Heart left ventricle (tissue), 13 donors: ENCODE measurements at regions not wholly inside any gene's neighbourhood (a gene's known extent, or its start where the extent isn't known, plus 50 kb on each side); places are given as distances from the start of the nearest gene placed in this dataset.

Source experiments
- POLR2A ChIP-seq, 2 donors: fragments of 450-650 bp; IDR thresholded peaks; one replicate each; pipeline ENCODE4 v1.6.1; 2017; ENCODE audit warnings: antibody characterized with exemption in 2 of 2, mild to moderate bottlenecking in 2 of 2, moderate library complexity in 2 of 2
- TF ChIP-seq, protein P1 (sequence below), 12 donors: fragments of 200-600 bp; sonication (generic) in 4 of 12; IDR thresholded peaks; one replicate each; pipeline versions ENCODE4 v1.5.0 to v1.8.0; 2018 to 2022; ENCODE audit warnings: antibody characterized with exemption in 12 of 12, mild to moderate bottlenecking in 5 of 12
- donor health status: ischemic (EF 13 %, LVEDD 7.1; RV severe dilation, severe dysfunction).
- donor health status: DM: no; HTN: yes; CAD: no.
- donor health status: DM: no; HTN: no; CAD: no.
- donor health status: ischemic (EF 25% LVEDD 6.9; RV normal size, moderate dysfunction).
- donor health status: ischemic (EF 25% LVEDD 5.7; RV mildly dilated, moderate dysfunction).
- donor health status: ischemic (EF 35%, LVEDD 5.7; RV mildly dilated, moderate dysfunction).
- donor health status: nonischemic (EF 11% LVEDD 7.7; RV severe dilation, severe dysfunction).
- donor health status: DM: yes; HTN: yes; CAD: no.
- donor health status: PGD.
- donor health status: ischemic (EF 29% LVEDD 5.4; RV normal size, mild dysfunction).
- donor health status: nonischemic (EF 23%, LVEDD 6.1; RV moderate dilation, normal function).

DNA sequence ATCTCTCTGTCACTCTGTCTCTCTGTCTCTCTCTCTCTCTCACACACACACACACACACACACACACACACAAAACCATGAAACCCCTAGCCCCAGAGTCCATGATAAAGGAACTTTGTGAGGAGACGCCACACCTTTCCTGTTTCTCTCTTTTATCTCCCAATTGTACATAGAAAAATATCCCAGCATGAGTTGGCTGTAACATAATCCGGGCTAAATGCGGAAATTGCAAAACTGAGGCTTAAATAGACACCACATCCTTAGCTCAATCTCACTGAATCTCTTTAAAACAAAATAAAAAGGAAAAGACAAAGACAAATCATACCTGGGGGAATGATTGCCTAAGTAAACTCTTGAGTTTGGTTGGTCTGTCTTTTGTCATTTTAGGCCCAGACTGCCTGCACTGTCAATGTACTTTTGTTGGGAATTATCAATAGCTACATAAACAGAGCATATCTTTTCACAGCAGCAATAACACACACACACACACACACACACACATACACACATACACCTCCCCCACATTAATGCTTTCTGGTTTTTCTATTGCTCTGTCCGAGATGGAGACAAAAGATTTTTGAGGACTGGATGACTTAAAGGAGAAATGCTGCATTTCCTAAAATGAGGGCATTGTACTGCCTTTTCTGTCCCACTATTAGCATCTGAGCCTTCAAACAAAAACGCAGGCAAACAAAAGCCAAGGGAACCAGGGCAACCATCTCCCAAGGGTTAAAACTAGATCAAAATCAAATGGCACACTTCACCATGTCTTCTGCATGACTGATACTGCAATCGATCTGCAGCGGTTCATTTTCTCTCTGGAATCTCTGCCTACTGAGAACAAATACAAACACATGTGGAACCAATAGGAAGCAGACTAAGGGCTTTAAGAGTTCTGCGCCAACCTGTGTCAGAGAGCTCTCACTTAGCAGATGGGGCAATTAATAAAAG, 321.5 kb downstream of the NFIB start:
- no peak for TF ChIP-seq POLR2A (IDR thresholded peaks at IDR 0.05)
- TF ChIP-seq, protein P1, sequence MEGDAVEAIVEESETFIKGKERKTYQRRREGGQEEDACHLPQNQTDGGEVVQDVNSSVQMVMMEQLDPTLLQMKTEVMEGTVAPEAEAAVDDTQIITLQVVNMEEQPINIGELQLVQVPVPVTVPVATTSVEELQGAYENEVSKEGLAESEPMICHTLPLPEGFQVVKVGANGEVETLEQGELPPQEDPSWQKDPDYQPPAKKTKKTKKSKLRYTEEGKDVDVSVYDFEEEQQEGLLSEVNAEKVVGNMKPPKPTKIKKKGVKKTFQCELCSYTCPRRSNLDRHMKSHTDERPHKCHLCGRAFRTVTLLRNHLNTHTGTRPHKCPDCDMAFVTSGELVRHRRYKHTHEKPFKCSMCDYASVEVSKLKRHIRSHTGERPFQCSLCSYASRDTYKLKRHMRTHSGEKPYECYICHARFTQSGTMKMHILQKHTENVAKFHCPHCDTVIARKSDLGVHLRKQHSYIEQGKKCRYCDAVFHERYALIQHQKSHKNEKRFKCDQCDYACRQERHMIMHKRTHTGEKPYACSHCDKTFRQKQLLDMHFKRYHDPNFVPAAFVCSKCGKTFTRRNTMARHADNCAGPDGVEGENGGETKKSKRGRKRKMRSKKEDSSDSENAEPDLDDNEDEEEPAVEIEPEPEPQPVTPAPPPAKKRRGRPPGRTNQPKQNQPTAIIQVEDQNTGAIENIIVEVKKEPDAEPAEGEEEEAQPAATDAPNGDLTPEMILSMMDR (IDR thresholded peaks at IDR 0.05): no peak
